Neural cell (in vitro differentiated cells): ENCODE measurements at regions not wholly inside any gene's neighbourhood (a gene's known extent, or its start where the extent isn't known, plus 50 kb on each side); places are given as distances from the start of the nearest gene placed in this dataset.

ENCODE experiments used
- EZH2 ChIP-seq: fragments of 200-600, 300-800 bp; shearing (Covaris generic), sonication (generic); IDR thresholded peaks from 2 replicates; pipeline ENCODE4 v1.6.1; 2014; ENCODE audit warnings: antibody characterized with exemption, low read length, borderline replicate concordance, mild to moderate bottlenecking; ENCODE audit not compliant: insufficient read depth, poor library complexity, severe bottlenecking
- MXI1 ChIP-seq: fragments of 450-650 bp; conservative IDR thresholded peaks from 2 replicates; pipeline ENCODE4 v1.6.1; 2014; ENCODE audit warnings: antibody characterized with exemption, mild to moderate bottlenecking; ENCODE audit not compliant: poor library complexity, severe bottlenecking
- POLR2AphosphoS5 ChIP-seq: IDR thresholded peaks from 2 replicates; pipeline ENCODE4 v1.6.1; 2012
- SMC3 ChIP-seq: fragments of 450-650 bp; conservative IDR thresholded peaks from 2 replicates; pipeline ENCODE4 v1.6.1; 2014; ENCODE audit warnings: antibody characterized with exemption, mild to moderate bottlenecking, moderate library complexity; ENCODE audit not compliant: poor library complexity
- TF ChIP-seq, protein P1 (sequence below): fragments of 450-650 bp; IDR thresholded peaks from 2 replicates; pipeline ENCODE4 v1.5.1; 2014; ENCODE audit warnings: antibody characterized with exemption, mild to moderate bottlenecking, moderate library complexity; ENCODE audit not compliant: poor library complexity, severe bottlenecking

DNA sequence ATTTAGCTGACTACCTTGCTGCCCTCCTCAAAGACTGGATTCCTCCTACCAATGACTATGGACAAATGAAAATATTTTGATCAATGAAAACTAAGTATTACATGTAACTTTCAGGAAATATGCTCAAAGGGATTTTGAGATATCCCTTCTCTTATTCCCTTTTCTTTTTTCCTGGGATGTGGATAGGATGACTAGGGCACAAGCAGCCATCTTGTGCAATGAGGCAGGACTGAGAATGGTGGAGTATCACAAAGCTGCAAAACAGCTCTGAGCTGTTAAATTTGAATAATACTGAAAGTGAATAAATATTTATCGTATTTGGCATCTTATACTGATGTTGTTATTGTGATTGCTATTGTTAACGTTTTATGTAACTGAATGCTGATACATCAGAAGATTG lies 333.1 kb upstream of the NUDT12 start:
- TF ChIP-seq, protein P1, sequence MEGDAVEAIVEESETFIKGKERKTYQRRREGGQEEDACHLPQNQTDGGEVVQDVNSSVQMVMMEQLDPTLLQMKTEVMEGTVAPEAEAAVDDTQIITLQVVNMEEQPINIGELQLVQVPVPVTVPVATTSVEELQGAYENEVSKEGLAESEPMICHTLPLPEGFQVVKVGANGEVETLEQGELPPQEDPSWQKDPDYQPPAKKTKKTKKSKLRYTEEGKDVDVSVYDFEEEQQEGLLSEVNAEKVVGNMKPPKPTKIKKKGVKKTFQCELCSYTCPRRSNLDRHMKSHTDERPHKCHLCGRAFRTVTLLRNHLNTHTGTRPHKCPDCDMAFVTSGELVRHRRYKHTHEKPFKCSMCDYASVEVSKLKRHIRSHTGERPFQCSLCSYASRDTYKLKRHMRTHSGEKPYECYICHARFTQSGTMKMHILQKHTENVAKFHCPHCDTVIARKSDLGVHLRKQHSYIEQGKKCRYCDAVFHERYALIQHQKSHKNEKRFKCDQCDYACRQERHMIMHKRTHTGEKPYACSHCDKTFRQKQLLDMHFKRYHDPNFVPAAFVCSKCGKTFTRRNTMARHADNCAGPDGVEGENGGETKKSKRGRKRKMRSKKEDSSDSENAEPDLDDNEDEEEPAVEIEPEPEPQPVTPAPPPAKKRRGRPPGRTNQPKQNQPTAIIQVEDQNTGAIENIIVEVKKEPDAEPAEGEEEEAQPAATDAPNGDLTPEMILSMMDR: no peak
- no peak for TF ChIP-seq EZH2
- TF ChIP-seq POLR2AphosphoS5: no peak
- no peak for TF ChIP-seq SMC3
- no peak for TF ChIP-seq MXI1
